NCI-H2029 treated with DMSO at 0.1 percent for 48 hours (cell line): ENCODE measurements at regions not wholly inside any gene's neighbourhood (a gene's known extent, or its start where the extent isn't known, plus 50 kb on each side); places are given as distances from the start of the nearest gene placed in this dataset.
"Not testable (repeated sequence)": the region's sequence is repeated elsewhere in the genome, so short reads cannot be mapped to it uniquely, and the experiment has no call there.

Experiments
- DNase-seq: peaks from one replicate; lab custom pipeline; 2025; lab: John Stamatoyannopoulos, UW

- no peak for DNase-seq
Observed at GRCh38 chr5:173423452-173424117, 95.4 kb upstream of the STC2 start.

DNA sequence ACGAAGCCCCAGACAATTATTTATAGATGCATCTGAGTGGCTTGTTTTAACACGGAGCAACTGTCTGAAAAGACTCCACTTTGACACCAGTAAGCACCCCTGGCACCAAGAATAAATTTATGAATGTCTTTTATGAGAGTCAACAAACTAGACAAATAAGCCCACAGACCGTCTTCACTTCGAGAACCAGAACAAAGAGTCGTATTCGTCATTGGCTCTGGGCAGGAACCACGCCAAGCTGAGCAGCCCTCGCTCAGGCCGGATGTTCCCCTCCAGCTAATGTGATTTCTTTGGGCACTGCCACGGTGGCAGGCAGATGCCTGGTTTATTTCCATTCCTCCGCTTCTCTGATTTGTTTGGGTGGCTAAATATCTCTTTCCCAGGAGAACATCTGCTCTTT lies 91.9 kb upstream of the STC2 start:
- DNase-seq = peak; percentile 87

DNA sequence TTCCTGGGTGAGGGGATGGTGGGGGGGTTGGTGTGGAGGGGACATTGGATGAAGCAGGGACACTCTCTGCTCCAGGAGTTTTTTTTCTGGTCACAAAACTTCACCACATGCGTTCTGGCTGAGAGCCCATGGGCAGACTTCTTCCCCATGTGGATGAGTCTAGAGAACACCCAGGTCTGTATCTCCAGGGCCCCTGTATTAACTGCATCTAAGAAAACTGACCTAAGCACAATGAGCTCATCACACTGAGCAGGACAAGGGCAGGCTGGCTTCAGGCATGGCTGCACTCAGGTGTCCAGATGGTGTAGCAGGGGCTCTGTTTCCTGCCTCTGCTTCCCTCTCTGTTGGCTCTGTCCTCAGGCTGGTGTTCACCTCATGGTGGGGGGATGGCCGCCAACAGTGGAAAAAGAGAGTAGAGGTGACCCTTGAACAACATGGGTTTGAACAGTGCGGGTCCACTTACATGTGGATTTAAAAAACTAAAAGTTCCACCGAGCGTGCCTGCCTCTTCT lies 85.3 kb upstream of the STC2 start:
- no peak for DNase-seq

DNA sequence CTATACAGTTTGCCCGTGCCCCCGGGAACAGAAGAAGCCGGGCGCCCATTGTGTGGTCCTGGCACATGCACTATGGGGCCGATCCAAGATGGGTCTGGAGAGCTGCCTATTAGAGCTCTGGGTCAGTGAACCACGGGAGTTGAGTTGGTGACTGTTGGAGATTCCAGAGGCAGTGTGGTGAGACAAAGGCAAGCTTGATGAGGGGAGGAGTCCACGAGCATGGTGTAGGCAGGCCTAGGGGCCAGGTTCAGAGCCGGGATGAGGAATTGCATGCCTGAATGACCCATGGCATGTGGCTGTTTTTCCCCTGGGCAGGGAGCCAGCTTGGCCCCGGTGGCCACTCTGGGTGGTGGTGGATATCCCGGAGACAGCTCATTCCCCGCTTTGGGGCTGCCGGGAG lies 84.4 kb upstream of the STC2 start:
- DNase-seq = no peak

- DNase-seq = no peak
Observed at GRCh38 chr5:173411791-173412555, 83.8 kb upstream of the STC2 start.

DNA sequence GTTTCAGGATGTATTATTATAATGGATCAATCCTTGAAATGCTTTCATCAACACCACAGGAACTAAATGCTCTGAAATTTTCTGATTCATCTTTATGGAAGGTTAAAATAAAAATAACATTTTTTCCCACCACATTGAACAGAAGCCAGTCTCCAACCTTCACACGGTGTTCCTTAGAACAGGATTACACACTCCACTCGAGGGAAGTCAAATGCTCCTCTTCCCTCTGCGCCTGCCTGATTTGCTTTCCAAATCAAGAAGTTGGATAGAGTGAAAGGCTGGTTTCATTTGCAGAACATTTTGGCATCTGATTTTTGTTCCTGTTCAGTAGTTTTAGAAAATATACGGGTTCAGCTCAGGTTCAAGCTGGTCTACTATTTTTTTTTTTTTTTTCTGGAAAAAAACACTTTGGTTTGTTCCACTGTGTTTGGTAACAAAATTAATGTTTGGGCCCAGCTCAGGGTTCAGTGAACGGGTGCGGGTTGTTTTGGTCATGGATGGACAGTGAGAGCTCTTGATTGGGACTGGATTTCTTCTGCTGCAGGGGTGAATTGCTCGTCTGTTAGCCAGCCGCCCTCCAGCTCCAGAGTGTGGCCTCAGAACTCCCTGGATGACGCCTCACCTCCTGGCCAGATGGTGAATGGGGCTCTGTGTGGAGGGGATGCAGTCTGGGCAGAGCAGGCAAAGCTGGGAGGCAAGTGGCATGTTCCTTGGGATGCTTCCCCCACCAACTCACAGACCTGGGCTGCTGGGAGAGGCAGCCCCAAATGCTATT lies 82.4 kb upstream of the STC2 start:
- DNase-seq = no peak

- no peak for DNase-seq
Observed at GRCh38 chr5:173408946-173409345, 80.7 kb upstream of the STC2 start.

DNA sequence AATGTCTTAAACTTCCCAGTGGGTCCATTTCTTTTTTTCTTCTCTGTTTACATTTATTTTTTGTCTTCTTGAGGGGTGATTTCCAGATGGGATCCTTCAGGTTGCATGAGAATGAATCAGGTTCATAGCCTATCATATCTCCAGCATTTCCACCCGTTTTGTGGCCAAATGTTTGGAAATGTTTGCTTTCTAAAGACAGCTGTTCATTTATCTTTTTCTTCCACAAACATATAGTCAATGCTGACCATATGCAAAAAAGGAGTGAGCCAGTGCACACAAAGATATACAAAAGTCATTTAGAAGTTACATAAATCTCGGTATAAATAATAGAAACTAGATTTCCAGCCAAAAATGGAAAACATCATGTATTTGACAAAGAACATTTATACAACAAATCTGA lies 71.6 kb upstream of the STC2 start:
- no peak for DNase-seq

DNA sequence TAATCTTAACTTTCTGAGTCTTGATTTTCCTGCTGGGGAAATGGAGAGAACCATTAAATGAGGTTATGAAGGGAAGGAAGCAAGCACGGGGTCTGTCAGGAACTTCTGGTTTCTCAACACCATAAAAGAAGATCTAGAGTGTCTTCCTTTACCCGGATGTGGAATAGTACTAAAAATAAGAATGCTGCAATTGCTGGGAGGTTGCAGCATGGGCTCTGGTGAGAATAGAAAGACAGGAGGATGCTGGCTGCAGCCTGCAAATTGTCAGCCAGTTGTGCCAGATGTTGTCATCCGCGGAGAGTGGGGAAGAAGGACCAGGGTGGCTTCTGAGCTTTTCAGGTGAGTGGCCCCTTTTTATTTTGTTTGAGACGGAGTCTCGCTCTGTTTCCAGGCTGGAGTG lies 69.3 kb upstream of the STC2 start:
- no peak for DNase-seq

- DNase-seq = no peak
Observed at GRCh38 chr5:173396311-173396993, 68.2 kb upstream of the STC2 start.

GRCh38 chr5:173395933-173396308 lies 67.7 kb upstream of the STC2 start:
- no peak for DNase-seq

- DNase-seq = no peak
Observed at GRCh38 chr5:173395257-173395932, 67.2 kb upstream of the STC2 start.

DNA sequence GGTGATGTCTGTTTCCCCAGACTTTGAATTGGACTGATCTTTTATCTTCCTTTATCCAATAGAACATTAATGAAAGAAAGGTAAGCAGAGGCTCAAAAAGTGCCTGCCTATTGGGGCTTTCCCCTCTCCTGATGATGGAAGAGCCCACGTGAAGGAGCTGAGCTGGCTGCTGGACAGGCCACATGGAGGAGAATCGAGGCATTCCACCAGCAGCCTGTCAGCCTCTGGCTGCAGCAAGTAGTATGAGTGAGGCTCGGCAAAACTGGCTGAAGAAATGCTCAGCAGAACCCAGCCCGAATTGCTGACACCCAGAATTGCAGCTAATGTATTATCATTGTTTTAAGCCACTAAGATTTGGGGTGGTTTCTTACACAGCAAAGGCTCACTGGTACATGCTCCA lies 66.5 kb upstream of the STC2 start:
- DNase-seq = no peak

DNA sequence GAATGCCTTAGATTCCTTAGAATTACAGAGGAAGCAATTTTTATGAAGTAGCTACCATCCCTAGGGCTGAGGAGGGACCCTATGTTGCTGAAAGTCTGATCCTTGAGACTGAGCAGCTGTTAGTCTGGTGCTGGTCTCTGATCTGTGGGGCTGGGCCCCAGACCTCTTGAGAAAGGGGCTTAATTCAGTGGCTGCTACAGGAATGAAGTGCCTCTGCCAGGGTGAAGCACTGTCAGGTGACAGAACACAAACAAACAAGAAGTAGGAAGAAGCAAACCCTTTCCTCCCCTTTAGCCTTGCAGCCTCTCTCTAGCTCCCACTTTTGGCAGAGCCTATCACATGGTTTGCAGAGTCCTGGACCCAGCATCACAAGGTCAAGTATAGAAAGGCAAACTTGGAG lies 64.0 kb upstream of the STC2 start:
- DNase-seq = no peak

- DNase-seq = no peak
Observed at GRCh38 chr5:173391031-173391430, 62.8 kb upstream of the STC2 start.

- not testable (repeated sequence) for DNase-seq
Observed at GRCh38 chr5:173387293-173387692, 59.1 kb upstream of the STC2 start.

DNA sequence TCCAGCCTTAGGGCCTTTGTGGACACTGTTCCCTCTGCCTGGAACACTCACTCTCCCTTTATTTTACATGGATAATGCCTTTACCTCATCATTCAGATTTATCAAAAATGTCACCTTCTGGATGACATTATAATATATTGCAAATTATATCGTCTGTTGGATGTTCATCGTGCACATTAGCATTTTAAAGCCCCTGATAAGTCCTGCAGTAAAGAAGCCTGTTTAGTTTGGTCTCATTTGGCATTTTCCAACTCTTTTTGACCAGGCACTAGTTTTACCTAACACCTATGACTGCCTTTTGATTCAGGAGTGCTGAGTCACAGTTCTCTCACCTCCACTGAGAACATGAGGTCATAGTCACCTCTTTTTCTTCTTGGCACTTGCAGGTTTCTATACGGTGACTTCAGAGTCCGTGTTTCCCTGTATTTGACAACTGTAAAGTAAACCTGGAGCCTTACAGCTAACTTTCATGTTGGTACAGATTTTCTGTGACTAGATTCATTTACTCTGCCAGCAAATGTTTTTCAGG lies 57.7 kb upstream of the STC2 start:
- no peak for DNase-seq

DNA sequence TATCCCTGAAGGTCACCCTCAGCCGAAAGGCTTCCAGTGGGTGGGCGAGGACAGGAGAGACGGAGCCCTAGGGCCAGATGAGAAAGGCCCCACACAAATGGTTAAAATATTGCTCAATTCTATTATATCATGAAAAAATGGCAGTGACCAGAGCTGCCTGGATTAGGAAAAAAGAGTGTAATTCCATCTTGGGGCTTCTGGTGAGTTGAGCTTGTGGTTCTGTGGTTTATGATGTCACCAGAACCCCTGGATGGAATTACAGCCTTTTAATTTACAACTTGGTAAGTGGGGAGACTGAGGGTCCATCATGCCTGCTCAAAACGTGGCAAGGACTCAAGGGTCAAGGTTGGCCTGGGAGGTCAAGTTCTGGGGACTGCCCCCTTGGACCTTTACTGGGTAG lies 55.5 kb upstream of the STC2 start:
- DNase-seq = no peak

DNA sequence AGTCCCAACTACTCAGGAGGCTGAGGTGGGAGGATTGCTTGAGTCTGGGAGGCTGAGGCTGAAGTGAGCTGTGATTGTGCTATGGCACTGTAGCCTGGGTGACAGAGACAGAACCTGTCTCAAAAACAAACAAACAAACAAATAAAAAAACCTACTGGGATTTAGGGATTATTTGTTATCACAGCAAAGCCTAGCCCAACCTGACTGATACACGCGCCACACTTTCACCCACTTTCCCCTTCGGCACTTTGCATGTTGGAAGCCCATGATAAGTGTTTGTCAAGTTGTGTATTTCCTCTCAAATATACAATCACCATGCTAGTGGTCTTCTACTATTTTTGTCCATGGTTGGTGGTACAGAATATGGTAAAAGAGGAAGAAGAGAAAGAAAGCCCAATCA lies 50.5 kb upstream of the STC2 start:
- DNase-seq = no peak
